Trophoblast cell (in vitro differentiated cells and primary cell): ENCODE measurements at regions not wholly inside any gene's neighbourhood (a gene's known extent, or its start where the extent isn't known, plus 50 kb on each side); places are given as distances from the start of the nearest gene placed in this dataset.
A peak's percentile ranks its signal among the peaks of the same experiment; 100 is the strongest.

ENCODE experiments used
- DNase-seq, 2 donors: peaks; one replicate each; pipeline ENCODE4 v3.0.0-alpha.2; 2016
- H2AFZ ChIP-seq: 2 replicates; pipeline ENCODE4 v1.6.1; 2013; ENCODE audit warnings: low read length, moderate library complexity, mild to moderate bottlenecking; ENCODE audit not compliant: insufficient read depth, poor library complexity
- H2AK5ac ChIP-seq: 2 replicates; pipeline ENCODE4 v1.6.1; 2013; ENCODE audit warnings: mild to moderate bottlenecking, low read length
- H2BK120ac ChIP-seq: 2 replicates; pipeline ENCODE4 v1.6.1; 2013; ENCODE audit warnings: low read length, mild to moderate bottlenecking, moderate library complexity; ENCODE audit not compliant: insufficient read depth, poor library complexity
- H2BK12ac ChIP-seq: 2 replicates; pipeline ENCODE4 v1.6.1; 2013; ENCODE audit warnings: mild to moderate bottlenecking, low read length, moderate library complexity
- H2BK5ac ChIP-seq: 2 replicates; pipeline ENCODE4 v1.6.1; 2013; ENCODE audit warnings: low read length, low read depth, moderate library complexity, mild to moderate bottlenecking; ENCODE audit not compliant: poor library complexity
- H3K14ac ChIP-seq: 2 replicates; pipeline ENCODE4 v1.6.1; 2013; ENCODE audit warnings: mild to moderate bottlenecking, low read length
- H3K18ac ChIP-seq: 2 replicates; pipeline ENCODE4 v1.6.1; 2013; ENCODE audit warnings: mild to moderate bottlenecking, low read length
- H3K23ac ChIP-seq: 2 replicates; pipeline ENCODE4 v1.6.1; 2013; ENCODE audit warnings: low read length
- H3K27ac ChIP-seq: 2 replicates; pipeline ENCODE4 v1.5.1; 2013; ENCODE audit warnings: low read depth, mild to moderate bottlenecking, inconsistent platforms, low read length, moderate library complexity
- H3K27me3 ChIP-seq: 2 replicates; pipeline ENCODE4 v1.6.1; 2013; ENCODE audit warnings: inconsistent platforms, mild to moderate bottlenecking, low read length, moderate library complexity; ENCODE audit not compliant: insufficient read depth
- H3K36me3 ChIP-seq, 2 experiments: 1 replicate in 1 of 2; 2 replicates in 1 of 2; pipeline ENCODE4 v1.6.1; 2013; ENCODE audit warnings: low read length in 2 of 2, mild to moderate bottlenecking in 2 of 2, moderate library complexity in 1 of 2; ENCODE audit not compliant: insufficient read depth in 2 of 2, control insufficient read depth in 1 of 2
- H3K4ac ChIP-seq: 2 replicates; pipeline ENCODE4 v1.6.1; 2013; ENCODE audit warnings: low read depth, mild to moderate bottlenecking, low read length, moderate library complexity
- H3K4me1 ChIP-seq, 2 experiments: 1 replicate in 1 of 2; 2 replicates in 1 of 2; pipeline ENCODE4 v1.6.1; 2013; ENCODE audit warnings: low read length in 2 of 2, mild to moderate bottlenecking in 2 of 2, moderate library complexity in 1 of 2; ENCODE audit not compliant: insufficient read depth in 2 of 2, control insufficient read depth in 1 of 2
- H3K4me2 ChIP-seq: 2 replicates; pipeline ENCODE4 v1.6.1; 2013; ENCODE audit warnings: inconsistent platforms, mild to moderate bottlenecking, low read length, moderate library complexity
- H3K4me3 ChIP-seq: 2 replicates; pipeline ENCODE4 v1.5.1; 2013; ENCODE audit warnings: mild to moderate bottlenecking, low read depth, low read length, inconsistent platforms
- H3K79me1 ChIP-seq: one replicate; pipeline ENCODE4 v1.6.1; 2013; ENCODE audit warnings: low read length
- H3K79me2 ChIP-seq: 2 replicates; pipeline ENCODE4 v1.6.1; 2013; ENCODE audit warnings: low read length, mild to moderate bottlenecking; ENCODE audit not compliant: control insufficient read depth, insufficient read depth, poor library complexity
- H3K9ac ChIP-seq: 2 replicates; pipeline ENCODE4 v1.6.1; 2013; ENCODE audit warnings: mild to moderate bottlenecking, low read length
- H3K9me3 ChIP-seq: 2 replicates; pipeline ENCODE4 v1.6.1; 2013; ENCODE audit warnings: low read depth, mild to moderate bottlenecking, control low read depth, inconsistent platforms, low read length; ENCODE audit not compliant: insufficient read depth
- H4K12ac ChIP-seq: 2 replicates; pipeline ENCODE4 v1.6.1; 2013; ENCODE audit warnings: low read depth, mild to moderate bottlenecking, low read length, moderate library complexity
- H4K8ac ChIP-seq: 2 replicates; pipeline ENCODE4 v1.6.1; 2013; ENCODE audit warnings: low read depth, mild to moderate bottlenecking, low read length, moderate library complexity
- H4K91ac ChIP-seq: one replicate; pipeline ENCODE4 v1.6.1; 2013; ENCODE audit warnings: low read depth, mild to moderate bottlenecking, low read length, moderate library complexity
- WGBS: extraction: QIAGEN DNeasy Blood & Tissue Kit; methylation state at CpG from one replicate; pipeline ENCODE4 v1.1.7; 2013; ENCODE audit warnings: missing lambda C conversion rate; ENCODE audit not compliant: insufficient read length, insufficient coverage; ENCODE audit errors: extremely low coverage; 5-methylcytosine and 5-hydroxymethylcytosine counted together

DNA sequence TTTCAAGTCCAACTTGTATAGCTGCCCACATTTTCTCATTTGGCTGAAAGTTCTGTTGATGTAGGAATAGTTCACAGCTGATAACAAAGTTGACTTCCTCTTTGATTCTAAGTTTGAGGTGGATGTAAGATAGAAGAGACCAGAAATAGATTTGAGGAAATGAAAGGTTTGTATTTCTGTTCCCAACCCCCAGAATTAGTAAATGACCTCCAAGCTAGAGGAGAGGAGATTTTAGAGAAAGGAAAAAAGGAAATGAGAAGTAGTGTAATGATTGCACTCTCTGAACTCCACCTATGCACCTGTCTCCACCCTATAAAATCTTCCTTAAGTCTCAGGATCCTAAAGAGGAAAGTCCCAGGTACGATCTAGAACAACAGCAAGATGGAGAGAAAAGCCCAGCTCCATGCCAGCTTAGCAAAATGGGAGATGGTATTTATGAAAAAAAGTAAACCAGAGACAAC, 130.4 kb upstream of the POC5 start:
- Histone ChIP-seq H3K27ac (no peak overlapping the region), H3K4me1 (no peaks in the 10 kb centered on the region), H2AFZ (no peak overlapping the region), H3K9ac (no peak overlapping the region), H2AK5ac (no peak overlapping the region), H3K27me3 (no peaks in the 10 kb centered on the region), H3K4me3 (no peak overlapping the region), H2BK120ac (no peak overlapping the region), H2BK12ac (no peak overlapping the region), H3K18ac (no peak overlapping the region), H3K14ac (no peak overlapping the region), H4K91ac (no peak overlapping the region), H3K9me3 (no peaks in the 10 kb centered on the region), H3K23ac (no peak overlapping the region), H3K79me1 (no peaks in the 10 kb centered on the region), H3K4me2 (no peak overlapping the region), H4K8ac (no peak overlapping the region), H3K79me2 (no peaks in the 10 kb centered on the region), H3K36me3 (no peaks in the 10 kb centered on the region), H2BK5ac (no peak overlapping the region), H4K12ac (no peak overlapping the region), H3K4ac (no peak overlapping the region)
- WGBS, result no CpG with 5 or more reads among the region's 1 CpG
- no peak for DNase-seq

DNA sequence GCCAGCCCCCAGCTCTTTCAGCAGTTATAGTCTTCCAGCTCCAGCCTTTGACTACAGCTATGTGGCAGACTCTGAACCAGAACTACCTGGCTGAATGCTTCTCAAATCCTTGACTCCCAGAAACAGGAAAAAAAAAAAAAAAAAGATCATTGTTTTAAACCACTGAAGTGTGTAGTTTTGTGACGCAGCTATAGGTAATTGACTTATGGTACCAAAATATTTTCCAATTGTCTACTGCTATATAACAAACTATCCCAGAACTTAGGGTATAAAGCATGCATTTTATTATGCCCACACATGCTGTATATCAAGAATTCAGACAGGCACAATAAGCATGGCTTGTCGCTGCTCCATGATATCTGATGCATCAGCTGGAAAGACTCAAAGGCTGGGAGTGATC, 127.1 kb upstream of the POC5 start:
- no peak for DNase-seq
- Histone ChIP-seq H3K36me3 (no peaks in the 10 kb centered on the region), H2BK12ac (no peak overlapping the region), H3K27ac (no peak overlapping the region), H3K4me2 (no peak overlapping the region), H3K4ac (no peak overlapping the region), H3K9me3 (no peaks in the 10 kb centered on the region), H4K8ac (no peak overlapping the region), H3K23ac (no peak overlapping the region), H4K91ac (no peak overlapping the region), H3K79me1 (no peaks in the 10 kb centered on the region), H2BK120ac (no peak overlapping the region), H3K4me1 (no peaks in the 10 kb centered on the region), H3K14ac (no peak overlapping the region), H3K18ac (no peak overlapping the region), H2AFZ (no peak overlapping the region), H2BK5ac (no peak overlapping the region), H3K4me3 (no peak overlapping the region), H3K9ac (no peak overlapping the region), H4K12ac (no peak overlapping the region), H3K27me3 (no peaks in the 10 kb centered on the region), H3K79me2 (no peaks in the 10 kb centered on the region), H2AK5ac (no peak overlapping the region)
- WGBS, result no CpG with 5 or more reads among the region's 2 CpGs

GRCh38 chr5:75843319-75843718, 126.1 kb upstream of the POC5 start:
- Histone ChIP-seq H3K4me1 (no peaks in the 10 kb centered on the region), H3K79me1 (no peaks in the 10 kb centered on the region), H3K27me3 (no peaks in the 10 kb centered on the region), H3K9me3 (no peaks in the 10 kb centered on the region), H3K9ac (no peak overlapping the region), H2AFZ (no peak overlapping the region), H3K18ac (no peak overlapping the region), H3K23ac (no peak overlapping the region), H3K14ac (no peak overlapping the region), H3K4ac (no peak overlapping the region), H4K91ac (no peak overlapping the region), H3K36me3 (no peaks in the 10 kb centered on the region), H3K4me3 (no peak overlapping the region), H4K12ac (no peak overlapping the region), H3K27ac (no peak overlapping the region), H4K8ac (no peak overlapping the region), H2AK5ac (no peak overlapping the region), H2BK5ac (no peak overlapping the region), H2BK120ac (no peak overlapping the region), H3K4me2 (no peak overlapping the region), H3K79me2 (no peaks in the 10 kb centered on the region), H2BK12ac (no peak overlapping the region)
- no peak for DNase-seq
- WGBS, result no CpG with 5 or more reads among the region's 4 CpGs

GRCh38 chr5:75839547-75839946, 122.3 kb upstream of the POC5 start:
- Histone ChIP-seq H3K4me1 (no peaks in the 10 kb centered on the region), H3K9me3 (no peaks in the 10 kb centered on the region), H3K27me3 (no peaks in the 10 kb centered on the region), H3K4me2 (no peak overlapping the region), H3K14ac (no peak overlapping the region), H2BK12ac (no peak overlapping the region), H3K36me3 (no peaks in the 10 kb centered on the region), H2AFZ (no peak overlapping the region), H3K4me3 (no peak overlapping the region), H3K18ac (no peak overlapping the region), H4K91ac (no peak overlapping the region), H4K12ac (no peak overlapping the region), H2BK120ac (no peak overlapping the region), H3K9ac (no peak overlapping the region), H4K8ac (no peak overlapping the region), H3K4ac (no peak overlapping the region), H3K79me1 (no peaks in the 10 kb centered on the region), H3K27ac (no peak overlapping the region), H3K79me2 (no peaks in the 10 kb centered on the region), H2BK5ac (no peak overlapping the region), H2AK5ac (no peak overlapping the region), H3K23ac (no peak overlapping the region)
- WGBS, result no CpG with 5 or more reads among the region's 1 CpG
- DNase-seq, result peak in 1 of 2 donors; percentile 4
